HepG2 (cell line): ENCODE measurements at regions not wholly inside any gene's neighbourhood (a gene's known extent, or its start where the extent isn't known, plus 50 kb on each side); places are given as distances from the start of the nearest gene placed in this dataset.

Experiments
- ATAC-seq: fragments of 200-7000 bp; cut with Tn5 transposase; 3 replicates; pipeline ENCODE4 v1.9.1; 2020; ENCODE audit warnings: mild to moderate bottlenecking, moderate library complexity
- BruUV-seq: library from RNA; stranded (reverse); fragments of 400-500 nt; replicated peaks from 2 replicates; lab custom pipeline; 2021; lab: Mats Ljungman, UMichigan
- CTCF ChIA-PET: fragments of 300-600 bp; formaldehyde crosslinking; extraction: SDS; loops from one replicate; lab custom pipeline; 2021; ENCODE audit warnings: low total read pairs, inconsistent platforms, low intra/inter-chr PET ratio; lab: Yijun Ruan, JAX
- POLR2A ChIA-PET: fragments of 350-600 bp; sonication (Branson Sonifier 250); formaldehyde crosslinking; loops from one replicate; lab custom pipeline; 2020; ENCODE audit warnings: antibody characterized with exemption, inconsistent platforms; lab: Yijun Ruan, JAX
- DNase-seq: peaks from one replicate; pipeline ENCODE4 v3.0.0-alpha.2; 2015; ENCODE audit warnings: low spot score
- FAIRE-seq: peaks from 3 replicates; lab custom pipeline; 2011; peaks lifted over from hg19 to GRCh38; lab: Jason Lieb, UNC
- H2AFZ ChIP-seq: one replicate; pipeline ENCODE4 v1.6.1; 2011; ENCODE audit warnings: low read length, inconsistent platforms
- H3K27ac ChIP-seq: fragments of 300-600 bp; 3 replicates; pipeline ENCODE4 v1.8.0; 2011; ENCODE audit warnings: mixed run types, mild to moderate bottlenecking, mixed read lengths, low read length, inconsistent platforms; ENCODE audit not compliant: insufficient read depth; ENCODE audit errors: extremely low read length
- H3K27me3 ChIP-seq, 2 experiments: fragments of 200-600 bp in 1 of 2; 2 replicates in 1 of 2; 3 replicates in 1 of 2; pipeline versions ENCODE4 v1.6.0 to v1.8.0; 2011; ENCODE audit warnings: low read length in 2 of 2, mild to moderate bottlenecking in 2 of 2, moderate library complexity in 2 of 2, inconsistent platforms in 1 of 2; ENCODE audit not compliant: insufficient read depth in 2 of 2, control insufficient read depth in 1 of 2
- H3K36me3 ChIP-seq, 2 experiments: fragments of 200-600 bp in 1 of 2; replicated peaks in 1 of 2; 2 replicates in 1 of 2; 3 replicates in 1 of 2; pipeline versions ENCODE4 v1.5.1 to v1.8.0; 2011; ENCODE audit warnings: low read length in 2 of 2, inconsistent platforms in 1 of 2; ENCODE audit not compliant: insufficient read depth in 2 of 2, control insufficient read depth in 1 of 2
- H3K4me1 ChIP-seq: 2 replicates; pipeline ENCODE4 v1.5.1; 2012; ENCODE audit warnings: low read length, inconsistent platforms; ENCODE audit not compliant: insufficient read depth
- H3K4me2 ChIP-seq: 2 replicates; pipeline ENCODE4 v1.6.0; 2011; ENCODE audit warnings: low read depth, low read length, inconsistent platforms
- H3K4me3 ChIP-seq, 3 experiments: fragments of 200-600 bp in 1 of 3; sonication (generic), shearing (Covaris generic) in 1 of 3; replicated peaks in 1 of 3; 2 replicates each; pipeline ENCODE4 v1.5.1; 2011 to 2016; ENCODE audit warnings: low read length in 3 of 3, inconsistent platforms in 2 of 3, low read depth in 2 of 3, mild to moderate bottlenecking in 2 of 3, control low read depth in 1 of 3, mixed read lengths in 1 of 3; ENCODE audit not compliant: insufficient read depth in 1 of 3
- H3K79me2 ChIP-seq: one replicate; pipeline ENCODE4 v1.6.1; 2011; ENCODE audit warnings: low read length, inconsistent platforms; ENCODE audit not compliant: insufficient read depth
- H3K9ac ChIP-seq: 2 replicates; pipeline ENCODE4 v1.6.0; 2011; ENCODE audit warnings: mild to moderate bottlenecking, low read depth, low read length, inconsistent platforms; ENCODE audit not compliant: insufficient read depth
- H3K9me3 ChIP-seq: 2 replicates; pipeline ENCODE4 v1.5.1; 2012; ENCODE audit warnings: mild to moderate bottlenecking, low read length
- H4K20me1 ChIP-seq: 2 replicates; pipeline ENCODE4 v1.6.0; 2011; ENCODE audit warnings: inconsistent platforms, mild to moderate bottlenecking, low read length, moderate library complexity; ENCODE audit not compliant: insufficient read depth
- ATF3 ChIP-seq: sonication (generic); formaldehyde crosslinking; IDR thresholded peaks from 2 replicates; pipeline ENCODE4 v1.4.0; 2020; ENCODE audit warnings: missing genetic modification reagents
- CREM ChIP-seq, 2 experiments: sonication (generic) in 1 of 2; formaldehyde crosslinking in 1 of 2; IDR thresholded peaks; 2 replicates each; pipeline versions ENCODE4 v1.4.0 to v1.6.1; 2016 to 2020; ENCODE audit warnings: antibody characterized with exemption in 1 of 2, mild to moderate bottlenecking in 1 of 2, missing genetic modification reagents in 1 of 2
- FOXO1 ChIP-seq: sonication (generic); formaldehyde crosslinking; IDR thresholded peaks from 2 replicates; pipeline ENCODE4 v1.4.0; 2020; ENCODE audit warnings: missing genetic modification reagents
- IKZF1 ChIP-seq: fragments of 450-650 bp; IDR thresholded peaks from 2 replicates; pipeline ENCODE4 v1.7.1; 2016
- NFAT5 ChIP-seq: sonication (generic); formaldehyde crosslinking; IDR thresholded peaks from 2 replicates; pipeline ENCODE4 v1.4.0; 2020; ENCODE audit warnings: missing genetic modification reagents
- NRL ChIP-seq: sonication (generic); formaldehyde crosslinking; IDR thresholded peaks from 2 replicates; pipeline ENCODE4 v1.5.0; 2020; ENCODE audit warnings: missing genetic modification reagents, mild to moderate bottlenecking, moderate library complexity, borderline replicate concordance
- PAF1 ChIP-seq: IDR thresholded peaks from 2 replicates; pipeline ENCODE4 v1.6.1; 2016; ENCODE audit warnings: missing genetic modification reagents, missing compliant biosample characterization
- POLR2AphosphoS2 ChIP-seq: IDR thresholded peaks from 2 replicates; pipeline ENCODE4 v1.6.1; 2011; ENCODE audit warnings: low read depth, low read length, improper control_type of control experiment
- REST ChIP-seq, 2 experiments: IDR thresholded peaks; 2 replicates each; pipeline ENCODE4 v1.6.1; 2011 to 2012; ENCODE audit warnings: low read length in 2 of 2, borderline replicate concordance in 1 of 2, low read depth in 1 of 2, mild to moderate bottlenecking in 1 of 2, moderate library complexity in 1 of 2
- SIN3B ChIP-seq: fragments of 150-350 bp; IDR thresholded peaks from 2 replicates; pipeline ENCODE4 v1.6.1; 2014; ENCODE audit warnings: low read length
- TFAP4 ChIP-seq: sonication (generic); IDR thresholded peaks from 2 replicates; pipeline ENCODE4 v1.6.1; 2016; ENCODE audit warnings: low read depth, borderline replicate concordance
- ZMAT5 ChIP-seq: sonication (generic); formaldehyde crosslinking; IDR thresholded peaks from 2 replicates; pipeline ENCODE4 v1.5.0; 2020; ENCODE audit warnings: mild to moderate bottlenecking, low read depth, missing genetic modification reagents, borderline replicate concordance
- ZNF180 ChIP-seq: sonication (generic); formaldehyde crosslinking; IDR thresholded peaks from 2 replicates; pipeline ENCODE4 v1.4.0; 2020; ENCODE audit warnings: low read depth, missing genetic modification reagents, borderline replicate concordance
- WGBS: methylation state at CpG from one replicate; pipeline ENCODE4 v1.1.6; 2017; ENCODE audit warnings: low lambda C conversion rate; 5-methylcytosine and 5-hydroxymethylcytosine counted together
- in situ Hi-C: cut with HindIII; loops from 2 replicates; pipeline ENCODE4 v1.10.0; 2017; ENCODE audit warnings: low pct_unique_long_range_greater_than_20kb; ENCODE audit not compliant: extremely low pct_ligation_motif_present
- intact Hi-C: fragments of 100-400 bp; cut with micrococcal nuclease; formaldehyde crosslinking; loops from one replicate; pipeline ENCODE4 v1.10.0; 2022; ENCODE audit not compliant: unreplicated experiment

- TF ChIP-seq NFAT5 (CRISPR knock-in tag) (no peak), POLR2AphosphoS2 (no peak), IKZF1 (no peak), ATF3 (no peak), PAF1 (CRISPR knock-in tag) (no peak), NRL (CRISPR knock-in tag) (no peak), ZMAT5 (CRISPR knock-in tag) (no peak)
Measured at GRCh38 chr20:60411813-60412212, 453.6 kb downstream of the CDH26 start (continued).

- Histone ChIP-seq H3K27me3 (no peaks in the 10 kb centered on the region), H3K4me1 (no peaks in the 10 kb centered on the region), H3K36me3 (no peaks in the 10 kb centered on the region), H3K9me3 (peaks cover 86% of the 10 kb centered on the region), H3K27ac (no peak overlapping the region), H3K4me2 (no peak overlapping the region), H3K4me3 (no peak overlapping the region), H2AFZ (no peak overlapping the region), H3K9ac (no peak overlapping the region), H3K79me2 (no peaks in the 10 kb centered on the region), H4K20me1 (no peaks in the 10 kb centered on the region)
- in situ Hi-C loops (no loop called here), intact Hi-C loops (no loop called here)
- ChIA-PET CTCF (no interaction called here), POLR2A (no interaction called here)
- BruUV-seq: no TSS peak
- WGBS: 14% methylated on average over 5 of the region's 5 CpGs
- ATAC-seq (no peak), FAIRE-seq (no peak), DNase-seq (no peak)
- no peak for TF ChIP-seq CREM (IDR thresholded peaks at IDR 0.05)
- TF ChIP-seq CREM (CRISPR knock-in tag; IDR thresholded peaks at IDR 0.05): no peak
- no peak for TF ChIP-seq REST (IDR thresholded peaks at IDR 0.05; ENCODE audit: borderline replicate concordance in 1 of 2, low read depth in 1 of 2, low read length in 2 of 2)
- TF ChIP-seq FOXO1 (CRISPR knock-in tag): no peak
- TF ChIP-seq SIN3B: no peak
- no peak for TF ChIP-seq ZNF180
- TF ChIP-seq TFAP4: no peak
Measured at GRCh38 chr20:60420676-60421229, 462.5 kb downstream of the CDH26 start.
